LNCAP (cell line): ENCODE measurements at regions not wholly inside any gene's neighbourhood (a gene's known extent, or its start where the extent isn't known, plus 50 kb on each side); places are given as distances from the start of the nearest gene placed in this dataset.

Source experiments
- TF ChIP-seq, protein P1 (sequence below): fragments of 450-650 bp; IDR thresholded peaks from 2 replicates; pipeline ENCODE4 v1.5.1; 2017; ENCODE audit warnings: mild to moderate bottlenecking

GRCh38 chr6:140320081-140321080 is 945.9 kb upstream of the CITED2 start:
- TF ChIP-seq, protein P1, sequence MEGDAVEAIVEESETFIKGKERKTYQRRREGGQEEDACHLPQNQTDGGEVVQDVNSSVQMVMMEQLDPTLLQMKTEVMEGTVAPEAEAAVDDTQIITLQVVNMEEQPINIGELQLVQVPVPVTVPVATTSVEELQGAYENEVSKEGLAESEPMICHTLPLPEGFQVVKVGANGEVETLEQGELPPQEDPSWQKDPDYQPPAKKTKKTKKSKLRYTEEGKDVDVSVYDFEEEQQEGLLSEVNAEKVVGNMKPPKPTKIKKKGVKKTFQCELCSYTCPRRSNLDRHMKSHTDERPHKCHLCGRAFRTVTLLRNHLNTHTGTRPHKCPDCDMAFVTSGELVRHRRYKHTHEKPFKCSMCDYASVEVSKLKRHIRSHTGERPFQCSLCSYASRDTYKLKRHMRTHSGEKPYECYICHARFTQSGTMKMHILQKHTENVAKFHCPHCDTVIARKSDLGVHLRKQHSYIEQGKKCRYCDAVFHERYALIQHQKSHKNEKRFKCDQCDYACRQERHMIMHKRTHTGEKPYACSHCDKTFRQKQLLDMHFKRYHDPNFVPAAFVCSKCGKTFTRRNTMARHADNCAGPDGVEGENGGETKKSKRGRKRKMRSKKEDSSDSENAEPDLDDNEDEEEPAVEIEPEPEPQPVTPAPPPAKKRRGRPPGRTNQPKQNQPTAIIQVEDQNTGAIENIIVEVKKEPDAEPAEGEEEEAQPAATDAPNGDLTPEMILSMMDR: no peak

DNA sequence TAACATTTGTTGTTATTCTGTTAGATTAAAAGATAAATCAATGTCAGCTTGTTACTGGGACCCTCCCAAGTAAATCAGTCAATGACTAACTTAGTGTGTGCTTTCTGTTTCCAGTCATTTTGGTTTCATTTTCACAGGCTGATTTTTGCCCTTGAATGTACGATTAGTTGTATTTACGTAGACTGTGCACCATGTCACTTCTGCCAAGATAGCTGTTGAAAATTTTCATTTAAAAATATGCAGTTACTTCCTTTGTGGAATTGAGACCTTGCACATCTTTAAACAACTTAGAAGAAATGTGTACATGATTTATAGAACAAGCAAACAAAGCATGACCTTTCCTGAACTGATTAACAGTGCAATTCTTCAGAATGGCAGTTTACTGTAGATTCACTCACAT is 944.8 kb upstream of the CITED2 start:
- TF ChIP-seq, protein P1: no peak

DNA sequence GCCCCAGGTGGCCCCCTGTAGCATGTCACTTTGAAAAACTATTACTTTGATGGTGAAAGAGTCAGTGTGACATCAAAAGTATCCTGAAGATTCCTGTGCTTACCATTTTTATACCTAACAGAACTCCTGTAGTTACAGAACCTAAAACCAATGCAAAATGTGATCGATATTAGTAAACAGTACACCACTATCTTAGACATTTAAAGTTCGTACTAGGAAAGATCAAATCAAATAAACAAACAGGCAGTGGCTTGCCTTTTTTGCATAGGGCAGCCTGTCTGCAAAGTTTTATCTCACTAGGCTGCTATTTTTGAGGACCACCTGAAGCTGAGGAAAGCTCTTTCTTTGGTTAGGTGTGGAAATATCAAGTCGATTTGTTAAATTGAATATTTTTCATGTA is 944.0 kb upstream of the CITED2 start:
- TF ChIP-seq, protein P1: no peak

DNA sequence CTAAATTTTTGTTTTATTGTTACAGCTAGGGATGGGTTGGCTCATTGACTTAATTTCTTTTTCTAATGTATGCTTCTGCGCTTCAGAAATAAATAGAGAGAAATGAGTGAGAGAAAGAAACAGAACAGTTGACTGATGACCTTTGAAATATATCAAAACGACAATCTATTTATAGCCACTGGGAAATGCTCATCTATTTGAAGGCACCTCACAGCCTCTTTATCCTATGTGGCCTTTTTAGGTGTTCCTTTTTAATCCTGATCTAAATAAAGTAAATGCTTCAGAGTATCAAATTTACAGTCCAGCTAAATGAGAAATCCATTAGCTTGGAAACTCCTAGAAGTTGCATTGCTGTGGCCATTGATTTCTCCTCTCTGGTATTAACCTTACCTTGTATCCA is 943.5 kb upstream of the CITED2 start:
- TF ChIP-seq, protein P1: no peak

- TF ChIP-seq, protein P1: no peak
Measured at GRCh38 chr6:140316966-140317365, 942.5 kb upstream of the CITED2 start.

DNA sequence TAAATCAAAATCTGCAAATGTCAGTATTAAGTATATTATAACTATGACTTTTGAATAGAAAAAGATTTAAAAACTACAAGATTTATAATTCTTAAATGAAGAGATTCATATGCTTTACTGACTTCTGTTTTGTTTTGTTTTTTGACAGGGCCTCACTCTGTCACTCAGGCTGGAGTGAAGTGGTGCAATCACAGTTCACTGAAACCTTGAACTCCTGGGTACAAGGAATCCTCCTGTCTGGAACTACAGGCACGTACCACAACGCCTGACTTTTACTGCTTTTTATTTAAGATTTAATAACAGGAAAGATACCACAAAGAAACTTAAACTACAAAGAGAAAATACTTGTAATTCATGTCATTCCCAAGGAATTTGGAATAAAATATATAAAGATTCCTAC is 940.2 kb upstream of the CITED2 start:
- TF ChIP-seq, protein P1: no peak

DNA sequence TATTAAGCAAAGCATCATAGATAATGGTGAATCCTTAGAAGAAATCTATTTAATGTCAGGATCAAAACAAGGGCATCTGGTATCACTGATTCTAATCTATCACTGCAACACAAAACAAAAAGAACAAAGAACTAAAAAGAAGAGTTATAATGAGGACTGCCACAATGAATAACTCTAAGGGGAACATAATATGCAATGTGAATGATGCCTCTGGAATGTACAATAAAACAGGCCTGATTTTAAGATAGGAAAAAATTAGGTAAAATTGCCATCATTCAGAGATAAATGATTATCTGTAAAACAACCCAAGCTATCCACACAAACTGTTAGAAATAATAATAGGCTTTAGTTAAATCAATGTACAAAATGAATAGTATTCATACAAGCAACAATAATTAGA is 936.7 kb upstream of the CITED2 start:
- TF ChIP-seq, protein P1: no peak
